DND-41 (cell line): ENCODE measurements at regions not wholly inside any gene's neighbourhood (a gene's known extent, or its start where the extent isn't known, plus 50 kb on each side); places are given as distances from the start of the nearest gene placed in this dataset.

Experiments
- ATAC-seq: fragments of 200-7000 bp; cut with Tn5 transposase; 3 replicates; pipeline ENCODE4 v1.9.1; 2021; ENCODE audit warnings: low read depth; ENCODE audit not compliant: insufficient read depth
- DNase-seq: peaks from one replicate; pipeline ENCODE4 v3.0.0-alpha.2; 2020
- H2AFZ ChIP-seq: 2 replicates; pipeline ENCODE4 v1.6.0; 2012; ENCODE audit warnings: low read depth, low read length
- H3K27ac ChIP-seq: 2 replicates; pipeline ENCODE4 v1.5.1; 2012; ENCODE audit warnings: low read length, inconsistent platforms
- H3K27me3 ChIP-seq: fragments of 200-600 bp; sonication (generic); 2 replicates; pipeline ENCODE4 v1.6.0; 2012; ENCODE audit warnings: low read length, mild to moderate bottlenecking, inconsistent platforms; ENCODE audit not compliant: insufficient read depth, poor library complexity
- H3K36me3 ChIP-seq: 2 replicates; pipeline ENCODE4 v1.5.1; 2012; ENCODE audit warnings: low read length, inconsistent platforms; ENCODE audit not compliant: insufficient read depth
- H3K4me1 ChIP-seq: 2 replicates; pipeline ENCODE4 v1.5.1; 2012; ENCODE audit warnings: mild to moderate bottlenecking, low read length; ENCODE audit not compliant: insufficient read depth
- H3K4me2 ChIP-seq: 2 replicates; pipeline ENCODE4 v1.6.0; 2012; ENCODE audit warnings: mild to moderate bottlenecking, moderate library complexity, low read length, inconsistent platforms; ENCODE audit not compliant: insufficient read depth
- H3K4me3 ChIP-seq, 2 experiments: fragments of 200-600 bp in 1 of 2; shearing (Covaris generic) in 1 of 2; 2 replicates each; pipeline ENCODE4 v1.5.1; 2012 to 2016; ENCODE audit warnings: inconsistent platforms in 2 of 2, low read length in 2 of 2, mild to moderate bottlenecking in 2 of 2, low read depth in 1 of 2, moderate library complexity in 1 of 2
- H3K79me2 ChIP-seq: 2 replicates; pipeline ENCODE4 v1.6.0; 2012; ENCODE audit warnings: low read length, inconsistent platforms; ENCODE audit not compliant: insufficient read depth
- H3K9ac ChIP-seq: 2 replicates; pipeline ENCODE4 v1.6.0; 2012; ENCODE audit warnings: low read depth, mild to moderate bottlenecking, inconsistent platforms, low read length, moderate library complexity
- H3K9me3 ChIP-seq: 2 replicates; pipeline ENCODE4 v1.5.1; 2012; ENCODE audit warnings: low read length, moderate library complexity, mild to moderate bottlenecking, inconsistent platforms; ENCODE audit not compliant: insufficient read depth, severe bottlenecking
- H4K20me1 ChIP-seq: 2 replicates; pipeline ENCODE4 v1.6.0; 2012; ENCODE audit warnings: low read length; ENCODE audit not compliant: insufficient read depth
- EZH2 ChIP-seq: IDR thresholded peaks from 3 replicates; pipeline ENCODE4 v1.6.1; 2012; ENCODE audit warnings: borderline replicate concordance, low read depth, mild to moderate bottlenecking, moderate library complexity, low read length, inconsistent platforms; ENCODE audit not compliant: severe bottlenecking
- TF ChIP-seq, protein P1 (sequence below): IDR thresholded peaks from 2 replicates; pipeline ENCODE4 v1.5.1; 2012; ENCODE audit warnings: borderline replicate concordance, low read length, moderate library complexity, mild to moderate bottlenecking; ENCODE audit not compliant: poor library complexity, severe bottlenecking; ENCODE audit errors: extremely low read depth

DNA sequence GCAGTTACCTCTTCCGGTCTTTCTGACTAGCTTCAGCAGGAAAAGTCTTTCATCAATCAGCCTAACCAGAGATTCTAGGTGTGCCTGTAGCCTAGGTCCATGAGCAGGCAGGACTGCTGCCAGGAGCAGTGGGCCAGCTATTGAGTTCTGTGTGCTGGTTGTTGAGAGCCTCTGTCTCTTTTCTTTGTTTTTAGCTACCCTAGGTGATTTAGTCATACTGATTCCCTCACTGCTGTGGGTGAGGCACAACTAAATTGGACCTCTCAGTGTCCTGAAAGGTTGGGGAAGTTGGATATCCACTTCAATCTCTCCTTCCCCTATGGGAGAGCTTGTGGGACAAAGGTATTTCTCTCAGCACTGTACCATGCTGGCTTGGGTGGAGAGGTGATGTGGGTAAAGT is 354.9 kb downstream of the GPAT3 start:
- ATAC-seq (no peak), DNase-seq (no peak)
- H3K9me3 ChIP-seq, result no peaks in the 10 kb centered on the region
- H3K27ac ChIP-seq, result no peak overlapping the region
- no peak overlapping the region for H2AFZ ChIP-seq
- TF ChIP-seq, protein P1, sequence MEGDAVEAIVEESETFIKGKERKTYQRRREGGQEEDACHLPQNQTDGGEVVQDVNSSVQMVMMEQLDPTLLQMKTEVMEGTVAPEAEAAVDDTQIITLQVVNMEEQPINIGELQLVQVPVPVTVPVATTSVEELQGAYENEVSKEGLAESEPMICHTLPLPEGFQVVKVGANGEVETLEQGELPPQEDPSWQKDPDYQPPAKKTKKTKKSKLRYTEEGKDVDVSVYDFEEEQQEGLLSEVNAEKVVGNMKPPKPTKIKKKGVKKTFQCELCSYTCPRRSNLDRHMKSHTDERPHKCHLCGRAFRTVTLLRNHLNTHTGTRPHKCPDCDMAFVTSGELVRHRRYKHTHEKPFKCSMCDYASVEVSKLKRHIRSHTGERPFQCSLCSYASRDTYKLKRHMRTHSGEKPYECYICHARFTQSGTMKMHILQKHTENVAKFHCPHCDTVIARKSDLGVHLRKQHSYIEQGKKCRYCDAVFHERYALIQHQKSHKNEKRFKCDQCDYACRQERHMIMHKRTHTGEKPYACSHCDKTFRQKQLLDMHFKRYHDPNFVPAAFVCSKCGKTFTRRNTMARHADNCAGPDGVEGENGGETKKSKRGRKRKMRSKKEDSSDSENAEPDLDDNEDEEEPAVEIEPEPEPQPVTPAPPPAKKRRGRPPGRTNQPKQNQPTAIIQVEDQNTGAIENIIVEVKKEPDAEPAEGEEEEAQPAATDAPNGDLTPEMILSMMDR, result no peak
- no peak for TF ChIP-seq EZH2
- H3K36me3 ChIP-seq, result no peaks in the 10 kb centered on the region
- no peaks in the 10 kb centered on the region for H3K27me3 ChIP-seq
- H3K4me2 ChIP-seq, result no peak overlapping the region
- no peak overlapping the region for H3K4me3 ChIP-seq
- H3K79me2 ChIP-seq, result no peaks in the 10 kb centered on the region
- H3K9ac ChIP-seq, result no peak overlapping the region
- no peaks in the 10 kb centered on the region for H3K4me1 ChIP-seq
- H4K20me1 ChIP-seq, result no peaks in the 10 kb centered on the region

DNA sequence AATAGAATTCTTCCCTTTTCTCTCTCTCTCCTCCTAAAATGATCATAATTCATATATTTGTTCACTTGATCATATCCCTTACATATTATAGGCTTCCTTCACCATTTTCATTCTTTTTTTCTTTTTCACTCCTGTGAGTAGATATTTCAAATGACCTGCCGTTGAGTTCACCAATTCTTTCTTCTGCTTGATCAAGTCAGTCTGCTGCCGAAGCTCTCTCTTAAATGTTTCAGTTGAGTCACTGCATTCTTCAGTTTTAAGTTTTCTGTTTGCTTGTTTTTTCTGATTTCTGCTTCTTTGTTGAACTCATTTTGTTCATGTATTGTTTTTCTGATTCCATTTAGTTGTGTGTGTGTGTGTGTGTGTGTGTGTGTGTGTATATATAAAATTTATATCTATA is 354.3 kb downstream of the GPAT3 start:
- Histone ChIP-seq H3K4me1 (no peaks in the 10 kb centered on the region), H3K27ac (no peak overlapping the region), H3K4me3 (no peak overlapping the region), H4K20me1 (no peaks in the 10 kb centered on the region), H3K9me3 (no peaks in the 10 kb centered on the region), H3K79me2 (no peaks in the 10 kb centered on the region), H2AFZ (no peak overlapping the region), H3K36me3 (no peaks in the 10 kb centered on the region), H3K9ac (no peak overlapping the region), H3K27me3 (no peaks in the 10 kb centered on the region), H3K4me2 (no peak overlapping the region)
- TF ChIP-seq, protein P1, result no peak
- no peak for TF ChIP-seq EZH2
- DNase-seq (no peak), ATAC-seq (no peak)

DNA sequence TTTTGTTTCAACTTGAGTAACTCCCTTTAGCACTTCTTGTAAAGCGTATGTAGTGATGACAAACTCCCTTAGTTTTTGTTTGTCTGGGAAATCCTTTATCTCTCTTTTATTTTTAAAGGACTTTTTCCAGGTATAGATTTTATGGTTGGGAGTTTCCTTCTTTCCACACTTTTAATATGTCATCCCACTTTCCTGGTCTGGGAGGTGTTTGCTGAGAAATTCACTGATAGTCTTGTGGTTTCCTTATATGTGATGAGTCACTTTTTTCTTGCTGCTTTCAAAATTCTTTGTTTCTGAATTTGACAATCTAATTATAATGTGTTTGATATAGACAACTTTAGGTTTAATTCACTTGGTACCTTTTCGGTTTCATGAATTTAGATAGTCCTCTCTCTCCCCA is 353.9 kb downstream of the GPAT3 start:
- TF ChIP-seq EZH2, result no peak
- TF ChIP-seq, protein P1, result no peak
- no peak overlapping the region for H3K9ac ChIP-seq
- H3K27ac ChIP-seq, result no peak overlapping the region
- no peak overlapping the region for H3K4me2 ChIP-seq
- H3K4me1 ChIP-seq, result no peaks in the 10 kb centered on the region
- H3K27me3 ChIP-seq, result no peaks in the 10 kb centered on the region
- no peak overlapping the region for H2AFZ ChIP-seq
- H3K9me3 ChIP-seq, result no peaks in the 10 kb centered on the region
- no peaks in the 10 kb centered on the region for H3K79me2 ChIP-seq
- no peak overlapping the region for H3K4me3 ChIP-seq
- ATAC-seq (no peak), DNase-seq (no peak)
- no peaks in the 10 kb centered on the region for H3K36me3 ChIP-seq
- H4K20me1 ChIP-seq, result no peaks in the 10 kb centered on the region
